ENCODE measurements at regions not wholly inside any gene's neighbourhood (a gene's known extent, or its start where the extent isn't known, plus 50 kb on each side); places are given as distances from the start of the nearest gene placed in this dataset.
A peak's percentile ranks its signal among the peaks of the same experiment; 100 is the strongest.

- Histone ChIP-seq H3K4me1 (no peaks in the 10 kb centered on the region), H3K4me3 (no peak overlapping the region), H3K27ac (no peak overlapping the region), H3K9me3 (peaks cover 0 to 9% (median 4%) of the 10 kb centered on the region in 4 donors), H3K36me3 (no peaks in the 10 kb centered on the region), H3K27me3 (no peaks in the 10 kb centered on the region)
- no peak for TF ChIP-seq POLR2AphosphoS5 (IDR thresholded peaks at IDR 0.05)
- no peak for TF ChIP-seq POLR2A (IDR thresholded peaks at IDR 0.05)
- TF ChIP-seq, protein P1, sequence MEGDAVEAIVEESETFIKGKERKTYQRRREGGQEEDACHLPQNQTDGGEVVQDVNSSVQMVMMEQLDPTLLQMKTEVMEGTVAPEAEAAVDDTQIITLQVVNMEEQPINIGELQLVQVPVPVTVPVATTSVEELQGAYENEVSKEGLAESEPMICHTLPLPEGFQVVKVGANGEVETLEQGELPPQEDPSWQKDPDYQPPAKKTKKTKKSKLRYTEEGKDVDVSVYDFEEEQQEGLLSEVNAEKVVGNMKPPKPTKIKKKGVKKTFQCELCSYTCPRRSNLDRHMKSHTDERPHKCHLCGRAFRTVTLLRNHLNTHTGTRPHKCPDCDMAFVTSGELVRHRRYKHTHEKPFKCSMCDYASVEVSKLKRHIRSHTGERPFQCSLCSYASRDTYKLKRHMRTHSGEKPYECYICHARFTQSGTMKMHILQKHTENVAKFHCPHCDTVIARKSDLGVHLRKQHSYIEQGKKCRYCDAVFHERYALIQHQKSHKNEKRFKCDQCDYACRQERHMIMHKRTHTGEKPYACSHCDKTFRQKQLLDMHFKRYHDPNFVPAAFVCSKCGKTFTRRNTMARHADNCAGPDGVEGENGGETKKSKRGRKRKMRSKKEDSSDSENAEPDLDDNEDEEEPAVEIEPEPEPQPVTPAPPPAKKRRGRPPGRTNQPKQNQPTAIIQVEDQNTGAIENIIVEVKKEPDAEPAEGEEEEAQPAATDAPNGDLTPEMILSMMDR (IDR thresholded peaks at IDR 0.05), result no peak
- no peak for TF ChIP-seq EP300 (IDR thresholded peaks at IDR 0.05)
- no peak for DNase-seq
- WGBS, 5 donors, result 82 to 91% (median 90%) methylated on average over 1 of the region's 1 CpG
- intact Hi-C loops (cut with DNase I; ENCODE audit: low total_unique reads), result no loop called here
These were observed 330.2 kb downstream of the S1PR1 start for GRCh38 chr1:101566883-101567538.

GRCh38 chr1:101567582-101568189 lies 330.9 kb downstream of the S1PR1 start:
- Histone ChIP-seq H3K36me3 (no peaks in the 10 kb centered on the region), H3K4me3 (no peak overlapping the region), H3K4me1 (no peaks in the 10 kb centered on the region), H3K27ac (no peak overlapping the region), H3K27me3 (no peaks in the 10 kb centered on the region), H3K9me3 (peaks cover 0 to 9% (median 4%) of the 10 kb centered on the region in 4 donors)
- WGBS, 5 donors, result 46 to 55% (median 51%) methylated on average over 4 of the region's 4 CpGs
- TF ChIP-seq, protein P1 (IDR thresholded peaks at IDR 0.05), result peak in 5 of 7 experiments; percentile 17 to 80 (median 68)
- TF ChIP-seq EP300 (IDR thresholded peaks at IDR 0.05), result no peak
- intact Hi-C loops (cut with DNase I; ENCODE audit: low total_unique reads), result no loop called here
- peak; percentile 31 to 42 for DNase-seq

DNA sequence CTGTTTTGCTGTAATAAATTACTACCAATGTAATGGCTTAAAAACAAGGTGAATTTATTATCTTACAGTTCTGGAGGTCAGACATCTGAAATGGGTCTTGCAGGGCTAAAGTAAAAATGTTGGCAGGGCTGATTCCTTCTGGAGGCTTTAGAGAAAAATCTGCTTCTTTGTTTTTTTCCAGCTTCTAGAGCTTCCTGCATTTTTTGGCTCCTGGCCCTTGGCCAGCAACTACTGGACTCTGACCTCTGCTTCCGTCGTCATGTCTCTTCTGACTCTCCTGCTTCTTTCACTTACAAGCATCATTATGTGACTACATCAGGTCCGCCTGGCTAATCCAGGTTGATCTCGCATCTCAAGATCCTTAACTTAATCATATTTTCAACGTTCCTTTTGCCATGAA lies 350.9 kb downstream of the S1PR1 start:
- TF ChIP-seq, protein P1 (IDR thresholded peaks at IDR 0.05), result no peak
- TF ChIP-seq POLR2A (IDR thresholded peaks at IDR 0.05) (no peak), EP300 (IDR thresholded peaks at IDR 0.05) (no peak), POLR2AphosphoS5 (IDR thresholded peaks at IDR 0.05) (no peak)
- Histone ChIP-seq H3K9me3 (no peaks in the 10 kb centered on the region), H3K36me3 (no peaks in the 10 kb centered on the region), H3K27ac (no peak overlapping the region), H3K4me3 (no peak overlapping the region), H3K4me1 (no peaks in the 10 kb centered on the region), H3K27me3 (no peaks in the 10 kb centered on the region)
- DNase-seq, result peak in 1 of 2 donors; percentile 69
- WGBS, 5 donors, result 38 to 46% (median 41%) methylated on average over 5 of the region's 5 CpGs
- intact Hi-C loops (cut with DNase I; ENCODE audit: low total_unique reads), result no loop called here

GRCh38 chr1:101588677-101589076 lies 351.9 kb downstream of the S1PR1 start:
- no peak overlapping the region for H3K27ac ChIP-seq
- WGBS, 5 donors, result 77 to 93% (median 79%) methylated on average over 1 of the region's 1 CpG
- H3K4me3 ChIP-seq, result no peak overlapping the region
- no peaks in the 10 kb centered on the region for H3K36me3 ChIP-seq
- TF ChIP-seq EP300 (IDR thresholded peaks at IDR 0.05) (no peak), POLR2AphosphoS5 (IDR thresholded peaks at IDR 0.05) (no peak)
- TF ChIP-seq, protein P1 (IDR thresholded peaks at IDR 0.05), result no peak
- no peaks in the 10 kb centered on the region for H3K9me3 ChIP-seq
- H3K27me3 ChIP-seq, result no peaks in the 10 kb centered on the region
- no peaks in the 10 kb centered on the region for H3K4me1 ChIP-seq
- DNase-seq, result no peak
- intact Hi-C loops (cut with DNase I; ENCODE audit: low total_unique reads), result no loop called here
